ENCODE measurements at regions not wholly inside any gene's neighbourhood (a gene's known extent, or its start where the extent isn't known, plus 50 kb on each side); places are given as distances from the start of the nearest gene placed in this dataset.

- H3K9me3 ChIP-seq (ENCODE audit: control insufficient read depth in 1 of 2, insufficient read depth in 1 of 2, low read depth in 1 of 2, low read length in 2 of 2) = no peaks in the 10 kb centered on the region; a peak in 1 of 4 replicates
- no peak overlapping the region for H3K4me3 ChIP-seq (replicated peaks in 1 of 2; ENCODE audit: low read depth in 1 of 2, low read length in 2 of 2)
- RAD21 ChIA-PET (ENCODE audit: low non-redundant PET in 1 of 2, low total read pairs in 2 of 2, uncharacterized antibody in 2 of 2, unreplicated experiment in 2 of 2) = no interaction called here
- no peaks in the 10 kb centered on the region for H3K36me3 ChIP-seq (ENCODE audit: control insufficient read depth in 1 of 2, insufficient read depth in 2 of 2, low read length in 2 of 2)
- DNase-seq (ENCODE audit: low read depth, low spot score) = no peak
- intact Hi-C loops (cut with micrococcal nuclease) = no loop called here
- BruUV-seq (replicated peaks) = no TSS peak
- H3K4me2 ChIP-seq (ENCODE audit: low read length) = no peak overlapping the region
- H3K27me3 ChIP-seq (ENCODE audit: insufficient read depth, low read length) = no peaks in the 10 kb centered on the region
- POLR2A ChIA-PET = no interaction called here
- TF ChIP-seq YY1 (IDR thresholded peaks at IDR 0.05; ENCODE audit: extremely low read depth, insufficient replicate concordance, low read depth, low read length) (no peak), EZH2phosphoT487 (IDR thresholded peaks at IDR 0.05; ENCODE audit: borderline replicate concordance) (no peak), RAD21 (IDR thresholded peaks at IDR 0.05; ENCODE audit: low read depth) (no peak), ATF3 (IDR thresholded peaks at IDR 0.05) (no peak), FOSL1 (IDR thresholded peaks at IDR 0.05; ENCODE audit: low read depth) (no peak), EGR1 (IDR thresholded peaks at IDR 0.05; ENCODE audit: low read depth) (no peak), POLR2AphosphoS5 (IDR thresholded peaks at IDR 0.05; ENCODE audit: low read depth, low read length) (no peak), EZH2 (IDR thresholded peaks at IDR 0.05) (no peak), SRF (IDR thresholded peaks at IDR 0.05; ENCODE audit: low read depth) (no peak), MAX (IDR thresholded peaks at IDR 0.05) (no peak)
- CTCF ChIA-PET = no interaction called here
- H2AFZ ChIP-seq (ENCODE audit: low read depth, low read length, poor library complexity, severe bottlenecking) = no peak overlapping the region
- no peak overlapping the region for H3K27ac ChIP-seq (ENCODE audit: low read depth, low read length)
- no peak overlapping the region for H3K9ac ChIP-seq (ENCODE audit: low read length)
- H4K20me1 ChIP-seq (ENCODE audit: insufficient read depth) = no peaks in the 10 kb centered on the region
- no peak for ATAC-seq
- H3K79me2 ChIP-seq (ENCODE audit: insufficient read depth, low read length) = no peaks in the 10 kb centered on the region
- H3K9me2 ChIP-seq (ENCODE audit: insufficient read depth) = no peaks in the 10 kb centered on the region
- H3K4me1 ChIP-seq (ENCODE audit: control insufficient read depth in 1 of 2, insufficient read depth in 2 of 2, low read length in 2 of 2) = no peaks in the 10 kb centered on the region
These were observed 108.6 kb downstream of the CD83 start for GRCh38 chr6:14226051-14226660.

- BruUV-seq (replicated peaks) = no TSS peak
- Histone ChIP-seq H3K4me2 (ENCODE audit: low read length) (no peak overlapping the region), H3K27ac (ENCODE audit: low read depth, low read length) (no peak overlapping the region), H2AFZ (ENCODE audit: low read depth, low read length, poor library complexity, severe bottlenecking) (no peak overlapping the region), H3K36me3 (ENCODE audit: control insufficient read depth in 1 of 2, insufficient read depth in 2 of 2, low read length in 2 of 2) (no peaks in the 10 kb centered on the region), H3K79me2 (ENCODE audit: insufficient read depth, low read length) (no peaks in the 10 kb centered on the region), H4K20me1 (ENCODE audit: insufficient read depth) (no peaks in the 10 kb centered on the region), H3K9ac (ENCODE audit: low read length) (no peak overlapping the region), H3K9me2 (ENCODE audit: insufficient read depth) (no peaks in the 10 kb centered on the region), H3K4me3 (replicated peaks in 1 of 2; ENCODE audit: low read depth in 1 of 2, low read length in 2 of 2) (no peak overlapping the region), H3K4me1 (ENCODE audit: control insufficient read depth in 1 of 2, insufficient read depth in 2 of 2, low read length in 2 of 2) (no peaks in the 10 kb centered on the region), H3K27me3 (ENCODE audit: insufficient read depth, low read length) (no peaks in the 10 kb centered on the region), H3K9me3 (ENCODE audit: control insufficient read depth in 1 of 2, insufficient read depth in 1 of 2, low read depth in 1 of 2, low read length in 2 of 2) (no peaks in the 10 kb centered on the region; a peak in 1 of 4 replicates)
- DNase-seq (ENCODE audit: low read depth, low spot score) = no peak
- no peak for ATAC-seq
- peak; percentile 76 for TF ChIP-seq TCF7L2 (IDR thresholded peaks at IDR 0.05; ENCODE audit: borderline replicate concordance, extremely low read depth, insufficient read depth, insufficient read length)
- TF ChIP-seq EZH2 (IDR thresholded peaks at IDR 0.05) = no peak
- intact Hi-C loops (cut with micrococcal nuclease) = no loop called here
- CTCF ChIA-PET = no interaction called here
- POLR2A ChIA-PET = no interaction called here
- RAD21 ChIA-PET (ENCODE audit: low non-redundant PET in 1 of 2, low total read pairs in 2 of 2, uncharacterized antibody in 2 of 2, unreplicated experiment in 2 of 2) = no interaction called here
These were observed 111.0 kb downstream of the CD83 start for GRCh38 chr6:14228571-14228970.

Data from HCT116 (cell line).